ENCODE measurements at regions not wholly inside any gene's neighbourhood (a gene's known extent, or its start where the extent isn't known, plus 50 kb on each side); places are given as distances from the start of the nearest gene placed in this dataset.

DNA sequence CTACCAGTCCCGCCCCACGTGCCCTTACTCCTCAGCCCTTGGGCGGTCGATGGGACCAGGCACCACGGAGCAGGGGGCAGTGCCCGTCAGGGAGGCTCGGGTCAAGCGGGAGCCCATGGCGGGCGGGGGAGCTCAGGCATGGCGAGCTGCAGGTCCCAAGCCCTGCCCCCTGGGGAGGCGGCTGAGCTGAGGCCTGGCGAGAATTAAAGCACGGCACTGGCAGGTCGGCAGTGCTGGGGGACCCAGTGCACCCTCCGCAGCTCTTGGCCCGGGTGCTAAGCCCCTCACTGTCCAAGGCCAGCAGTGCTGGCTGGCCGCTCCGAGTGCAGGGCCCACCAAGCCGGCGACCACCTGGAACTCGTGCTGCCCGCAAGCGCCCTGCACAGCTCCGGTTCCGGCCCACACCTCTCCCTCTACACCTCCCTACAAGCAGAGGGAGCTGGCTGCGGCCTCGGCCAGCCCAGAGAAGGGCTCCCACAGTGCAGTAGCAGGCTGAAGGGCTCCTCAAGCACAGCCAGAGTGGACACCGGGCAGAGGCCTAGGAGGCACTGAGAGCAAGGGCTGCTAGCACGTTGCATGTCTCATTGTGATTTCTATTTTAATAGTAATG is 166.8 kb upstream of the FMN2 start:
- TF ChIP-seq, protein P1, sequence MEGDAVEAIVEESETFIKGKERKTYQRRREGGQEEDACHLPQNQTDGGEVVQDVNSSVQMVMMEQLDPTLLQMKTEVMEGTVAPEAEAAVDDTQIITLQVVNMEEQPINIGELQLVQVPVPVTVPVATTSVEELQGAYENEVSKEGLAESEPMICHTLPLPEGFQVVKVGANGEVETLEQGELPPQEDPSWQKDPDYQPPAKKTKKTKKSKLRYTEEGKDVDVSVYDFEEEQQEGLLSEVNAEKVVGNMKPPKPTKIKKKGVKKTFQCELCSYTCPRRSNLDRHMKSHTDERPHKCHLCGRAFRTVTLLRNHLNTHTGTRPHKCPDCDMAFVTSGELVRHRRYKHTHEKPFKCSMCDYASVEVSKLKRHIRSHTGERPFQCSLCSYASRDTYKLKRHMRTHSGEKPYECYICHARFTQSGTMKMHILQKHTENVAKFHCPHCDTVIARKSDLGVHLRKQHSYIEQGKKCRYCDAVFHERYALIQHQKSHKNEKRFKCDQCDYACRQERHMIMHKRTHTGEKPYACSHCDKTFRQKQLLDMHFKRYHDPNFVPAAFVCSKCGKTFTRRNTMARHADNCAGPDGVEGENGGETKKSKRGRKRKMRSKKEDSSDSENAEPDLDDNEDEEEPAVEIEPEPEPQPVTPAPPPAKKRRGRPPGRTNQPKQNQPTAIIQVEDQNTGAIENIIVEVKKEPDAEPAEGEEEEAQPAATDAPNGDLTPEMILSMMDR (IDR thresholded peaks at IDR 0.05; ENCODE audit: poor library complexity) = no peak
- TF ChIP-seq EZH2phosphoT487 (IDR thresholded peaks at IDR 0.05; ENCODE audit: low read depth, severe bottlenecking, unreplicated experiment) = no peak

All from hepatocyte (in vitro differentiated cells).